Fibroblast of lung (primary cell): ENCODE measurements at regions not wholly inside any gene's neighbourhood (a gene's known extent, or its start where the extent isn't known, plus 50 kb on each side); places are given as distances from the start of the nearest gene placed in this dataset.

ENCODE experiments used
- DNase-seq, 2 donors: peaks; one replicate each; pipeline versions ENCODE4 v3.0.0 to v3.0.0-alpha.2; 2010; ENCODE audit warnings: low read depth in 2 of 2
- H2AFZ ChIP-seq: 2 replicates; pipeline ENCODE4 v1.5.1; 2012; ENCODE audit warnings: low read length, control low read depth, inconsistent platforms
- H3K27ac ChIP-seq: 2 replicates; pipeline ENCODE4 v1.5.1; 2011; ENCODE audit warnings: low read length, control low read depth; ENCODE audit not compliant: insufficient read depth
- H3K27me3 ChIP-seq: 2 replicates; pipeline ENCODE4 v1.5.1; 2011; ENCODE audit warnings: mild to moderate bottlenecking, low read length; ENCODE audit not compliant: control insufficient read depth, insufficient read depth
- H3K36me3 ChIP-seq: 2 replicates; pipeline ENCODE4 v1.5.1; 2011; ENCODE audit warnings: low read length; ENCODE audit not compliant: control insufficient read depth, insufficient read depth
- H3K4me1 ChIP-seq: 2 replicates; pipeline ENCODE4 v1.5.1; 2011; ENCODE audit warnings: low read length; ENCODE audit not compliant: control insufficient read depth, insufficient read depth; ENCODE audit errors: extremely low read depth
- H3K4me2 ChIP-seq: 2 replicates; pipeline ENCODE4 v1.5.1; 2011; ENCODE audit warnings: low read length, control low read depth; ENCODE audit not compliant: insufficient read depth; ENCODE audit errors: extremely low read depth
- H3K4me3 ChIP-seq, 4 experiments: fragments of 200-600 bp in 1 of 4; sonication (generic) in 1 of 4; replicated peaks in 1 of 4; 2 replicates each; pipeline ENCODE4 v1.5.1; 2011 to 2016; ENCODE audit warnings: low read length in 4 of 4, low read depth in 3 of 4, mild to moderate bottlenecking in 3 of 4, control low read depth in 2 of 4, inconsistent platforms in 1 of 4, mixed read lengths in 1 of 4; ENCODE audit not compliant: insufficient read depth in 1 of 4; ENCODE audit errors: control extremely low read depth in 1 of 4
- H3K79me2 ChIP-seq: 2 replicates; pipeline ENCODE4 v1.5.1; 2012; ENCODE audit warnings: mild to moderate bottlenecking, low read length, inconsistent platforms; ENCODE audit not compliant: control insufficient read depth, insufficient read depth
- H3K9ac ChIP-seq: 2 replicates; pipeline ENCODE4 v1.5.1; 2011; ENCODE audit warnings: mild to moderate bottlenecking, low read length, control low read depth; ENCODE audit not compliant: insufficient read depth
- H3K9me3 ChIP-seq: 2 replicates; pipeline ENCODE4 v1.5.1; 2012; ENCODE audit warnings: low read depth, low read length; ENCODE audit not compliant: control insufficient read depth, insufficient read depth
- H4K20me1 ChIP-seq: 2 replicates; pipeline ENCODE4 v1.5.1; 2011; ENCODE audit warnings: low read length; ENCODE audit not compliant: control insufficient read depth, insufficient read depth; ENCODE audit errors: extremely low read depth
- EZH2 ChIP-seq: IDR thresholded peaks from 2 replicates; pipeline ENCODE4 v1.5.1; 2012; ENCODE audit warnings: low read length, control low read depth, mild to moderate bottlenecking; ENCODE audit errors: missing control alignments
- TF ChIP-seq, protein P1 (sequence below), 2 donors: IDR thresholded peaks in 1 of 2; conservative IDR thresholded peaks in 1 of 2; 1 replicate in 1 of 2; 2 replicates in 1 of 2; pipeline ENCODE4 v1.5.1; 2011 to 2012; ENCODE audit warnings: low read length in 2 of 2, control low read depth in 1 of 2, inconsistent platforms in 1 of 2, low read depth in 1 of 2, mild to moderate bottlenecking in 1 of 2

GRCh38 chr3:194029846-194030245 is 106.1 kb upstream of the HES1 start:
- H2AFZ ChIP-seq: no peak overlapping the region
- no peak overlapping the region for H3K9ac ChIP-seq
- H3K9me3 ChIP-seq: no peaks in the 10 kb centered on the region
- H3K4me3 ChIP-seq: no peak overlapping the region
- H3K4me2 ChIP-seq: no peak overlapping the region
- H3K27ac ChIP-seq: no peak overlapping the region
- no peaks in the 10 kb centered on the region for H3K27me3 ChIP-seq
- no peaks in the 10 kb centered on the region for H4K20me1 ChIP-seq
- no peak for DNase-seq
- no peaks in the 10 kb centered on the region for H3K79me2 ChIP-seq
- no peaks in the 10 kb centered on the region for H3K4me1 ChIP-seq
- TF ChIP-seq, protein P1, sequence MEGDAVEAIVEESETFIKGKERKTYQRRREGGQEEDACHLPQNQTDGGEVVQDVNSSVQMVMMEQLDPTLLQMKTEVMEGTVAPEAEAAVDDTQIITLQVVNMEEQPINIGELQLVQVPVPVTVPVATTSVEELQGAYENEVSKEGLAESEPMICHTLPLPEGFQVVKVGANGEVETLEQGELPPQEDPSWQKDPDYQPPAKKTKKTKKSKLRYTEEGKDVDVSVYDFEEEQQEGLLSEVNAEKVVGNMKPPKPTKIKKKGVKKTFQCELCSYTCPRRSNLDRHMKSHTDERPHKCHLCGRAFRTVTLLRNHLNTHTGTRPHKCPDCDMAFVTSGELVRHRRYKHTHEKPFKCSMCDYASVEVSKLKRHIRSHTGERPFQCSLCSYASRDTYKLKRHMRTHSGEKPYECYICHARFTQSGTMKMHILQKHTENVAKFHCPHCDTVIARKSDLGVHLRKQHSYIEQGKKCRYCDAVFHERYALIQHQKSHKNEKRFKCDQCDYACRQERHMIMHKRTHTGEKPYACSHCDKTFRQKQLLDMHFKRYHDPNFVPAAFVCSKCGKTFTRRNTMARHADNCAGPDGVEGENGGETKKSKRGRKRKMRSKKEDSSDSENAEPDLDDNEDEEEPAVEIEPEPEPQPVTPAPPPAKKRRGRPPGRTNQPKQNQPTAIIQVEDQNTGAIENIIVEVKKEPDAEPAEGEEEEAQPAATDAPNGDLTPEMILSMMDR (conservative IDR thresholded peaks at IDR 0.05 in 1 of 2, IDR thresholded peaks at IDR 0.05 in 1 of 2; ENCODE audit: low read depth in 1 of 2, low read length in 2 of 2): no peak
- no peak for TF ChIP-seq EZH2
- H3K36me3 ChIP-seq: no peaks in the 10 kb centered on the region

DNA sequence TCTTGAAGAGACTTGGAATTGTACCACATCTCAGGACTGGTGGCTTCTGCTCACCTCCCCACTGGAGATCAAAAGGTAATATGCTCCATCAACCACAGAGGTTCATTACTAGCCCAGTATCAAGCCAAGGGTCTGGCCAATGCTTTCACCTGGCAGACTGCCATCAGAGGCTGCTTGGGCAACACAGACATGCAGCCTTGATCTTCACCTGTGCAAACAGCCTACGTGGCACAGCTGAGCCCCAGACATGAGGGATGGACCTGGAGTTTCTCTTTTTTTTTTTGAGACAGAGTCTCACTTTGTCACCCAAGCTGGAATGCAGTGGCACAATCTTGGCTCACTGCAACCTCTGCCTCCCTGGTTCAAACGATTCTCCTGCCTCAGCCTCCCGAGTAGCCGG is 105.6 kb upstream of the HES1 start:
- H3K4me1 ChIP-seq: no peaks in the 10 kb centered on the region
- H3K36me3 ChIP-seq: no peaks in the 10 kb centered on the region
- H3K9ac ChIP-seq: no peak overlapping the region
- H3K4me2 ChIP-seq: no peak overlapping the region
- no peak for TF ChIP-seq EZH2
- TF ChIP-seq, protein P1 (conservative IDR thresholded peaks at IDR 0.05 in 1 of 2, IDR thresholded peaks at IDR 0.05 in 1 of 2; ENCODE audit: low read depth in 1 of 2, low read length in 2 of 2): no peak
- H3K27ac ChIP-seq: no peak overlapping the region
- H3K9me3 ChIP-seq: no peaks in the 10 kb centered on the region
- H3K79me2 ChIP-seq: no peaks in the 10 kb centered on the region
- H2AFZ ChIP-seq: no peak overlapping the region
- no peaks in the 10 kb centered on the region for H4K20me1 ChIP-seq
- H3K27me3 ChIP-seq: no peaks in the 10 kb centered on the region
- no peak for DNase-seq
- no peak overlapping the region for H3K4me3 ChIP-seq

- H3K4me3 ChIP-seq: no peak overlapping the region
- H2AFZ ChIP-seq: no peak overlapping the region
- no peaks in the 10 kb centered on the region for H4K20me1 ChIP-seq
- no peaks in the 10 kb centered on the region for H3K4me1 ChIP-seq
- no peak overlapping the region for H3K4me2 ChIP-seq
- H3K79me2 ChIP-seq: no peaks in the 10 kb centered on the region
- H3K36me3 ChIP-seq: no peaks in the 10 kb centered on the region
- H3K9ac ChIP-seq: no peak overlapping the region
- TF ChIP-seq EZH2: no peak
- TF ChIP-seq, protein P1 (conservative IDR thresholded peaks at IDR 0.05 in 1 of 2, IDR thresholded peaks at IDR 0.05 in 1 of 2; ENCODE audit: low read depth in 1 of 2, low read length in 2 of 2): no peak
- H3K27me3 ChIP-seq: no peaks in the 10 kb centered on the region
- no peak for DNase-seq
- no peak overlapping the region for H3K27ac ChIP-seq
- no peaks in the 10 kb centered on the region for H3K9me3 ChIP-seq
Measured at GRCh38 chr3:194031349-194031748, 104.6 kb upstream of the HES1 start.
